HG03025 (cell line): ENCODE measurements at regions not wholly inside any gene's neighbourhood (a gene's known extent, or its start where the extent isn't known, plus 50 kb on each side); places are given as distances from the start of the nearest gene placed in this dataset.
"Not testable (repeated sequence)": the region's sequence is repeated elsewhere in the genome, so short reads cannot be mapped to it uniquely, and the experiment has no call there.

Source experiments
- ATAC-seq: cut with Tn5 transposase; IDR thresholded peaks from one replicate; pipeline ENCODE4 v1.9.1; 2021; ENCODE audit warnings: mild to moderate bottlenecking, moderate library complexity; ENCODE audit not compliant: unreplicated experiment, low FRiP score

DNA sequence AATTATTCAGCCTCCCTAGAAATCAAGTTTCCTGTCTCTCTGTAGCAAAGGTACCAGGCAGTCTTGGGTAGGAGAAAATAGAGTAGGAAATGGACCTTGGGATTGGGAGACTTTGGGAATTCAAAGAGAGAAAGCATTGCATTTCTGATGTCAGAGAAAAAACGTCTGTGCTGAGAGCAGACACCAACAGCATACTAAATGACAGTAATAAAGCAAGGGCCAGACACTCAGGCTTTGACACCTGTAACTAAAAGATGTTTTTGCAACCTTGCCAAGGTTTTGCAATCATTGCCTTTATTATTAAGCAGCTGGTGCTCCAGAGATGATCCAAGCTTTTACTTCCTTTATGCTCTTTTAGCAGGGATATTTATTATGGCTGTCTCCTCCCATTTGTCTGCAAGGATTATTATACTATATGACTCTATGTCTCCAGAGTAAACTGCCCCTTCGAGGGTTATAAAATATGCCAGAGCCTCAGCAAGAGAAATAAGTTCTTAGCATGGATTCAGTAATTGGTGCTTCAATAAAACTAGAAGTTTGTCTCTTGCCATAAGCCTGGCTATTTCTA lies 85.2 kb upstream of the GRAMD1B start:
- no peak for ATAC-seq

DNA sequence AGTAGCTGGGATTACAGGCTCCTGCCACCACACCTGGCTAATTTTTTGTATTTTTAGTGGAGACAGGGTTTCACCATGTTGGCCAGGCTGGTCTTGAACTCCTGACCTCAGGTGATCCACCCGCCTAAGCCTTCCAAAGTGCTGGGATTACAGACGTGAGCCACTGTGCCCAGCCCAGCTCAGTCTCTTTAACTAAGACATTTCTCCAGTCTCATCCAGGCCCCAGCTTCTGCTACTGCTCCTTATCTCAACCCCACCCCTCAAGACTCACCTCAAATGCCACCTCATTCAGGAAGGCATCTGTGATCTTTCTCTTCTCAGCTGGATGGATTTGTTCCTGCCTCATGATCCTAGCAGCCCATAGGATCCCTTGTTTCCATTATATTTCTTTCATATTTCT lies 85.9 kb upstream of the GRAMD1B start:
- not testable (repeated sequence) for ATAC-seq

DNA sequence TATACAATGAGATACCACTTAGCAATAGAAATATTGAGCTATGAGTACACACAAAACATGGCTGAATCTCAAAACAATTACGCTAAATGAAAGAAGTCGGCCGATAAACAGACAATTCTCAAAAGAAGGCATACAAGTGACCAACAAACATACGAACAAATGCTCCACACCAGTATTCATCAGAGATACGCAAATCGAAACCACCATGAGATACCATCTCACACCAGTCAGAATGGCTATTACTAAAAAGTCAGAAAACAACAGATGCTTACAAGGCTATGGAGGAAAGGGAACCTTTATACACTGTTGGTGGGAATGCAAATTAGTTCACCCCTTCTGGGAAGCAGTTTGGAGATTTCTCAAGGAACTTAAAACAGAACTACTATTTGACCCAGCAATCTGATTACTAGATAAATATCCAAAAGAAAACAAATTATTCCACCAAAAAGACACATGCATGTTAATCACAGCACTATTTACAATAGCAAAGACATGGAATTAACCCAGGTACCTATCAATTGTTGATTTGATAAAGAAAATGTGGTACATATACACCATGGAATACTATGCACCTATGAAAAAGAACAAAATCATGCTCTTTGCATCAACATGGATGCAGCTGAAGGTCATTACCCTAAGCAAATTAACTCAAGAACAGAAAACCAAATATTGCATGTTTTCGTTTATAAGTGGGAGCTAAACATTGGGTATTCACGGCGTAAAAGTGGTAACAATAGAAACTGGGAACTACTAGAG lies 90.9 kb upstream of the GRAMD1B start:
- ATAC-seq: no peak

DNA sequence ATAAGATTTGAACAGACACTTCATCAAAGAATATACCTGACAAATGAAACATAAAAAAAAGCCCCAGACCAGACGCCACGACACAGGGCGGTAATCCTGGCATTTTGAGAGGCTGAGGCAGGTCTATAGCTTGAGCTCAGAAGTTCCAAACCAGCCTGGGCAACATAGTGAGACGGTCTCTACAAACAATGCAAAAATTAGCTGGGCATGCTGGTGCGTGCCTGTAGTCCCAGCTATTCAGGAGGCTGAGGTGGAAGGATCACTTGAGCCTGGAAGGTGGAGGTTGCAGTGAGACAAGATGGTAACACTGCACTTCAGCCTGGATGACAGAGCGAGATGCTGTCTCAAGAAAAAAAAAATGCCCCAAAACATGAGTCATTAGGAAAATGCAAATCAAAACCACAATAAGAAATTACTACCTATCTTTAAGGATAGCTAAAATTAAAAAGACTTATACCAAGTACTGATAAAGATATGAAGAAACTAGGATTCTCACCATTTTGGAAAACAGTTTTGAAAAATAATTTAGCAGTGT lies 91.7 kb upstream of the GRAMD1B start:
- ATAC-seq: no peak

DNA sequence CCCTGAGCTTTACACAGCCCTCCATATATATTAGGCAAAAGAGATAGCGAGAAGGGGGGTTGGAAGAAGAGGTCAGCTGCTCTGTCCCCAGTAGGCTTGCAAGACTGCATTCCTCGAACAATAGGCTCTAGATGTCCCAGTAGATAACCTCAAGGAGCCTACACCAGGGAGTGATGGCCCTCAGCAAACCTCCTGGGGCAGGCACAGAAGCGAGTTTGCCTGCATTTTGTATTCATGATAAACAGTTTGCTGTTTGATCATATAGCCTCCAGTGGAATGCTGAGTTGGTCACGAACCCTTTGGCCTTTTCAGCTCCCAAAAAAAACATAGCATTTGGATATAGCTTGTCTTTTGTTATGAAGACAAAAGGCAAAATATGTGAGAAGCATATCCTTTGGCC lies 95.1 kb upstream of the GRAMD1B start:
- ATAC-seq: no peak

DNA sequence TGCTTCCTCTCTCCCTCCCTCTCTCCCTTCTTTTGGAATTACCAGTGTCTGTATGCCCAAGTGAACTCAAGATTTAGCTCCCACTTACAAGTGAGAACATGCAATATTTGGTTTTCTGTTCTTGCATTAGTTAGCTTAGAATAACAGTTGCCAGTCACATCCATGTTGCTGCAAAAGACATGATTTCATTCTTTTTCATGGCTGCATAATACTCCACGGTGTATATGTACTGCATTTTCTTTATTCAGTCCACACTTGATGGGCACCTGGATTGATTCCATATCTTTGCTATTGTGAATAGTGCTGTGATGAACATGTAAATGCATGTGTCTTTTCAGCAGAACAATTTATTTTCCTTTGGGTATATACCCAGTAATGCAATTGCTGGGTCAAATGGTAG lies 97.5 kb upstream of the GRAMD1B start:
- not testable (repeated sequence) for ATAC-seq

DNA sequence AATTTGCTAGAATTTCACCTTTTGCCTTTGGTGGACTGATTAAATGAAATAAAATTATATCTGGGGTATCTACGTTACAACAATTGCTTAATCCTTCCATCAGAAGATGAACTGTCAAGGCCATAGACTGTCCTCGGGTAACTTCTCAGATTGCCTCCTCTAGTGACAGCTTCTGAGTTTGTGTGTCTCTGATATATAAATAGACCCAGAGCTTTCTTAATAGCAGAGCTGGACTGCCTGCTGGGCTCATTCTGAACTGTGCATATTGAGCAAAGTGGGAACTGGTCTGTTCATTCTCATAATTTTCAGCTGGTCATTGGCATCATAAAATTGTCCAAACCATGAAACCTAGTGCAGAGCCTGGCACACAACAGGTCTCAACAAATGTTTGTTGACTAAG lies 99.1 kb upstream of the GRAMD1B start:
- ATAC-seq: no peak

DNA sequence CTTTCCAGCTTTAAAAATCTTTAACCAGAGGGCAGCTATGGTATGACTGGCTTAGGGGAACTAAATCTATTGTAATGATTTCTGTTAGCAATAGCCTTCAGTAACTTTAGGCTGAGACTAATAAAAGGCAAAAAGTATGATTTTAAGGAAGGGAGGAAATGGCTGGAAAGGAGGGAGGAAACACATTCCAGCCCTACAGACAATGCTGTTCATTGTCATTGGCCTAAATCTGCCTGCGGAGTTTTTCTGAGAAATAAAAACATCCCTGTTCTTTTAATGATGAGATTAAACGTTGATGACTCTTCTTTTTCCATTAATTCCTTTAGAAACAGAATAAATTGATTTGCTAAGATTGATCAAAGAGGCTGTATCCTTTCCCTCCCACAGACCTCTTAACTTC lies 99.6 kb upstream of the GRAMD1B start:
- ATAC-seq: no peak

DNA sequence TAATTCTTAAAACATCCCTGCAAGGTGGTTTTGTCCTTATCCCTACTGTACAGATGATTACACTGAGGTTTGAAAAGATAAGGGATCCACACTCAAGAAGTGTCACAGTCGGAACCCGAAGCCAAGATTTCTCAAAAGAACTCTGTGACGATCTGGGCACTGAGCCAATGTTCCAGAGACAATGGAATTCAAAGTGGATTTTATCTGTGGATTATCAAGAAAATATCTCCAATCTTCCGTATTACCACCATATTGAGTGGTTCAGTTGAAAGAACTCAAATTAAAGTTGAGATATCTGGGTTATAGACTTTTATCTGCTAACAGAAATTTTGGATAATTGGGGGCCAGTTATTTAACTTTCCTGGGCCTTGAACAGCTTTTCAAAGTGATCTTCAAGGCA lies 100.0 kb upstream of the GRAMD1B start:
- ATAC-seq: no peak

DNA sequence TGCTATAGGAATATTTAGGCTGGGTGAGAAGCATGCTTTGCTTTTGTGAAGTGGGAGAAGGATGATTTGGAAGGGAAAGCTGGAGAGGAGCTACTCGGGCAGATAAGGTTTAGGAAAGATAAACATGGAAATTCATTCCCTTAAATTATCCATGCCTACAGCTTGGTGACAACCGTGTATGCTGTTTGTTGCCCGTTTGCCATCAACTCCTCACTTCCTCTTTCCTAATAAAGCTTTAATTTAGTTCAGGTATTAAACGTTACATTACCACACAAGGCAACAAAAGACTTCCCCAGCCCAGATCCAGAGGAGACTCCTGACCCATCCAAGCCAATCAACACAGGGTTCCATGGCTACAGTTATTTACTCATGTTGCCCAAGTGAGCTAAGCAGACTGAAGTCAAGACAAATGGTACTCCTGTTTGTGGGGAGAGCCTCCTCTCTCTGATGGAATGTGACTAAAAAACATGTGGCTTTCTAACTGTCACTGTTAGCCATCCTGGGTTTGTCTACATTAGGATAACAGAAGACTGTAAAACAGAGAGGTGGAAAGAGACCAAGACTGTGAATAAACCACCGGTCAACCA lies 101.7 kb upstream of the GRAMD1B start:
- no peak for ATAC-seq

DNA sequence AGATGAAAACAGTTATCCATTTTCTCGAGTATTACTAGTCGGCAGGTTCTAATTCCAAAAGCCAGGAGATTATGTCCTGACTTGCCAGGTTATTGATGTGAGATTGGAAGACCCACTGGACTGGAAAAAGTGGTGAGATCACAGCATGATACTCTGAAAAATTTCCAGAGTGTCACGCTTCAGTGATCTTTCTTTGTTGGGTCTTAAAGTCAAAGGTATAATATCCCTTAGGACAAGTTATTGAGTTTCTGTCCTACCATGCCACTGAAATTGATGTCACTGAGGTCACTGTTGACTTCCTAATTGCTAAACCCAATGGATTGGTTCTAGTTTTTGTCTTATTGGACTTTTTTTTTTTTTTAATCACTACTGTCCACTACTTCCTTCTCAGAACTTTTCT lies 104.5 kb upstream of the GRAMD1B start:
- no peak for ATAC-seq

DNA sequence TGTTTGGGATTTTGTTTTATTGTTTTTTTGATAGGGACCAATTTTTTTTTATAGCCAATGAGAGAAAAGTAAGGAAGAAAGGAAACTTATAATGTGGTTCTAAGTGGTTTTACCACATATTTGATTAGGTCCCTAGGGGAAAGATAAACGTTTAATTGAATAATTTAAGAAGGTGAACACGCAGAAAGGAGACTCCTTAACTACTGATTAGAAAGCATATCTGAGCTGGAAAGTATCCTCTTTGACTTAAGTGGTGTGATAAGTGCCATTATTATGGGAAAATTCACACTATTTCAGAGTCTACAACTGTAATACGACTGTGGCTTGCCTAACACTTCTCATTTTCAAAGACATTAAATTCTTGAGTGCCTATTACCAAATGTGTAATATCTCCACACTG lies 106.5 kb upstream of the GRAMD1B start:
- no peak for ATAC-seq

DNA sequence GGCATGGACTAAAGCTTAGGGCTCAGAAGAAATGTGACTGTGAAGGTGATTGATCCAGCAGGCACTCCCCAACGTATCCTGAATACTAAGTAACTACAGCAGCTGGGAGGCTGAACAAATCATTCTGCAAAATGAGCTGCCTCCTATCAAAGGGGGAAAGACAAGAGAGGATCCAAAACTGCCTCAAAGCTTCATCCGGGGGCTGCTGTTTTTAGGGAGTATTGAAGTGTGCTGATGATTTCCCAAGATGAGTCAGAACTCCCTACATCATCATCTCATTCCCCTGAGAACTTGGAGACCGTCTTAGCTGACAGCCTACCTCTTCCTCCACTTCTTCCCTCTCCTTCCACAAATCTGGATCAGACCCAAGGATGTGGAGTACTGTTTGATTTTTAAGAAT lies 108.4 kb upstream of the GRAMD1B start:
- no peak for ATAC-seq

DNA sequence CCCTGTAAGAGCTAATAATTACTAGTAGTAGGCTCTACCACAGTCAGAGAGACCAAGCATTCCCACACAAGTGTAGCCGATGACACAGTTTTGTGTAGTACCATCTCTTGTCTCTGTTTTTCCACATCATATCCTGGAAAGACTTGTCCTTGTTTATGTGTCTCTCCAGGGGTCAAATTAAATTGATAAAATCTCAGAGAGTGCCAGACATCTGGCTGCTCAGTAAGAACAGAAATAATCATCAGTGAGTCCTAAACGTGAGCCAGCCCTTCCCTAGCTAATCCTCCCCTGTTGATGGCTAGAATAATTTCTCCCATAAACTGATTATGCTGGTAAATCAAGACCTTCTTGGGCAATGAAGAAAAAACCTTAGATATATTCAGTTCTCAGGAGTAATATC lies 111.4 kb upstream of the GRAMD1B start:
- ATAC-seq: no peak

DNA sequence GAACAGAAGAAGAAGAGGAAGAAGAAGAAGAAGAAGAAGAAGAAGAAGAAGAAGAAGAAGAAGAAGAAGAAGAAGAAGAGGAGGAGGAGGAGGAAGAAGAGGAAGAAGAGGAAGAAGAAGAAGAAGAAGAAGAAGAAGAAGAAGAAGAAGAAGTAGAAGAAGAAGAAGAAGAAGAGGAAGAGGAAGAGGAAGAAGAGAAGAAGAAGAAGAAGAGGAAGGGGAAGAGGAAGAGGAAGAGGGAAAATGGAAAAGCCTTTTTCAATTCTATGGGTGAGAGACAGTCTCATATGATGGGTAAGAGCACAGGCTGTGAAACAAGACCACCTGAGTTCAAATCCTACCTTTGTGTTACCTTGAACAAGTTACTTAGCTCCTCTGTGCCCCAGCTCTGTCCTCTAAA lies 111.9 kb upstream of the GRAMD1B start:
- ATAC-seq: not testable (repeated sequence)

DNA sequence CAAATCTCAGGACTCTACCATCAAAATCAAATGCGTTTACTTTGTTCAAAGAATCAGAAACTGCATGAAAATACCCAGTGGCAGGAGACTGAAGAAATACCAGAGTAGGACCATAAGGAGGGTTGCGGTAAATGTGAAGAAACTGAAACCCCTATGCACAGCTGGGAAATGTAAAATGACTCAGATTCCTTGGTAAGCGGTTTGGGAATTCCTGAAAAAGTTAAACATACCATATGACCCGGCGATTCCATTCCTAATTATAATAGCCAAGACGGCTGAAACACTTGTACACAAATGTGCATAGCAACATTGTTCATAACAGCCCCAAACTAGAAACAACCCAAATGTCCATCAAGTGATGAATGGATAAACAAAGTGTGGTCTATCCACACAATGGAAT lies 114.1 kb upstream of the GRAMD1B start:
- ATAC-seq: no peak

DNA sequence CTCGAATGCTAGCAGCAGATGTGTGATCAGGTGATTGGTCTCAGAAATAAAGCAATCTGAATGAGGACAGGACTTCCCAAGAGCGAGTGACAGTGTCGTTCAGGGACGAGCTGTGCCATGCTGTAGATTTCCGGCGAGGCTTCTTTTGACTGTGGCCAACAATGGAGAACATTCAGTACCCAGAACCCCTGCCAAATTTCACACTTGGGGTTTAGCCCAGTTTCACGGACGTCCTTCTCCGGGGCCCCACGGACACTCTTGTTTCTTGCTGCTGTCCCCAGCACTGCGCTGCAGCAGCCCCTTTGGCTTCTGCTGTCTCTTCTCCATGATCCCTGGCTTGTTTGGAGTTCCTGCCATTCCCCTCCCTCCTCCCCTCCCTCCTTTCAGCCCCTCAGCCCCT lies 115.1 kb upstream of the GRAMD1B start:
- ATAC-seq: no peak

DNA sequence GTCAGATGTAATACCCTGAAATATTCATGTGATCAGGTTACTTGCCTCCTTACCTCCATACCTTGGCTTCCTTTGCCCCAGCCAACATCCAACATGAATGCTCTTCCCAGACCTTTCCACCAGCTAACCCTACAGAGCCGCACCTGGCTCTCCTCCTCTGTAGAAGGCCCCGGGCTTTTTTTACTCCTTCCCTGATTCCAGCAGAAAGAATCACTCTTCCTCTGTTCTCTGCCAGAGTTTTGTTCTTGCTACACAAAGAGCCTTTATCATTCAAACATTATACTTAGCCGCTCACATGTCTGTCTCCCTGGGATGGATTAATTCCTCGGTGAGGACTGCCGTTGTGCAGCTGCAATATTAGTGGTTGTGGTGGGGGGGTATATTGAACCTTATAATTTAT lies 116.8 kb upstream of the GRAMD1B start:
- no peak for ATAC-seq

DNA sequence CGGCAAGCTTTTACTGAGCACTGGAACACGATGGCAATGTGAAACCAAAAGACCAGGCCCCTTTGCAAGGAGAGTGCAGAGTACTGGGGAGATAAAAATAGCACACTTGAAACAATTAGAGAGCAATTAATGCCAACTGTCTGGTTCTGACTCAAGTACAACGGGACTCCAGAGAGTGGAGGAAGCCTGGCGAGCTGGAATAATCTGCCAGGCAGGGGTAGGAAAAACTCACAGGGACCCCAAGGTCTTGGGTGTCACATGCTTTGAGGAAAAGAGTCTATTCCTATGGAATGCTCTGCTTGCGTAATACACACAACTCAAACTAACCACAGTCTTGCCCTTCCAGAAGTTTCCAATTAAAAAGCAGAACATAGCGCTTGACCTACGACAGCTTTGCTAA lies 113.0 kb upstream of the CLMP start:
- ATAC-seq: no peak

DNA sequence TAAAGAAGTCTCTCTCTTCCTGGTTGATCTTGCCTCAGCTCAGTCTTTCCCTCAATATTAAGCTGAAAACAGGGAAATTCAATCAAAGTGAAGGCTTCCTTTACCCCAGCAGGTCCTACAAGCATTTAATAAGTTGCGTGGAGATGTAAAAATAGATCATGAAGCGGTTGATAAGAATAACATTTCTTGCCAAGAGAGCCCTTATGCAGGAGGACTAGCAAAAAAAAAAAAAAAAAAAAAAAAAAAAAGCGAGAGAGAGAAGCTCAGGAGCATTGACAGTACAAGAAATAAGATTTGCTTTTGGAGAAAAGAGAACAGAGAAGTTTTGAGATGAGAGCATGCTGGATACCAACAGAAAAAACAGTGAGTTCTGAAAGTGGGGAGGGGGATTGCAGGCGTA lies 112.2 kb upstream of the CLMP start:
- no peak for ATAC-seq

DNA sequence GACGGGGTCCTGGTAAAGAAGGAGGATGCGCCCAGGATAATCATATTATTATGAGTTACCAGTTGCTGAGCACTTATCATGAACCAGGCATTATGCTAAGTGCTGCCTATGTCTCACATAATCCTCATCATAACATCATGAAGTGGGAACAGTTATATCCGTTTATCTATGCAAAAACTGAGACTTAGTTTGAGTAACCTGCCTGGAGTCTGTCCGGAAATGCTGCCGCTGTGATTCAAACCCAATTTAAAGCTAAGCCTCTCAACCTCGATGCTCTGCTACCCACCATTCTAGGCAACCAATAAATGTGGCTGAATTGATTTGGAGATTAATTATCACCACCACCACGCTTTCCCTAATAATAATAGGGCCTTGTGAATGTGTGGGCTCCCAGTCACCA lies 111.5 kb upstream of the CLMP start:
- ATAC-seq: no peak
